GM23338 (cell line): ENCODE measurements at regions not wholly inside any gene's neighbourhood (a gene's known extent, or its start where the extent isn't known, plus 50 kb on each side); places are given as distances from the start of the nearest gene placed in this dataset.

Source experiments
- ATAC-seq: fragments of 200-7000 bp; cut with Tn5 transposase; 3 replicates; pipeline ENCODE4 v1.9.1; 2020
- DNase-seq: peaks from one replicate; pipeline ENCODE4 v3.0.0-alpha.2; 2015; ENCODE audit warnings: low spot score
- H2AFZ ChIP-seq: fragments of 200-600 bp; sonication (generic); 2 replicates; pipeline ENCODE4 v1.8.0; 2016; ENCODE audit warnings: antibody characterized with exemption, mild to moderate bottlenecking, moderate library complexity
- H3F3A ChIP-seq: fragments of 200-600 bp; sonication (generic); replicated peaks from 2 replicates; pipeline ENCODE4 v1.8.0; 2017; ENCODE audit warnings: antibody characterized with exemption, mixed run types, low read depth
- H3K27ac ChIP-seq: fragments of 200-600 bp; sonication (generic); 2 replicates; pipeline ENCODE4 v1.6.1; 2016; ENCODE audit warnings: low read depth
- H3K27me3 ChIP-seq: fragments of 200-600 bp; sonication (generic); 2 replicates; pipeline ENCODE4 v1.8.0; 2016; ENCODE audit warnings: mild to moderate bottlenecking, mixed run types, moderate library complexity; ENCODE audit not compliant: insufficient read depth
- H3K36me3 ChIP-seq: fragments of 200-600 bp; sonication (generic); 2 replicates; pipeline ENCODE4 v1.8.0; 2016; ENCODE audit warnings: mild to moderate bottlenecking; ENCODE audit not compliant: insufficient read depth
- H3K4me1 ChIP-seq: fragments of 200-600 bp; sonication (generic); 2 replicates; pipeline ENCODE4 v1.8.0; 2016; ENCODE audit warnings: mild to moderate bottlenecking, moderate library complexity; ENCODE audit not compliant: insufficient read depth
- H3K4me2 ChIP-seq: fragments of 200-600 bp; sonication (generic); 2 replicates; pipeline ENCODE4 v1.7.1; 2017; ENCODE audit warnings: mixed run types
- H3K4me3 ChIP-seq: fragments of 200-600 bp; sonication (generic); 2 replicates; pipeline ENCODE4 v1.6.1; 2016; ENCODE audit warnings: mixed run types
- H3K79me2 ChIP-seq: fragments of 200-600 bp; sonication (generic); replicated peaks from 2 replicates; pipeline ENCODE4 v1.8.0; 2017; ENCODE audit warnings: mild to moderate bottlenecking; ENCODE audit not compliant: insufficient read depth
- H3K9me2 ChIP-seq: fragments of 200-600 bp; sonication (generic); 2 replicates; pipeline ENCODE4 v1.8.0; 2017; ENCODE audit not compliant: insufficient read depth
- H4K20me1 ChIP-seq: fragments of 200-600 bp; sonication (generic); replicated peaks from 2 replicates; pipeline ENCODE4 v1.8.0; 2017; ENCODE audit warnings: mild to moderate bottlenecking; ENCODE audit not compliant: insufficient read depth
- H3K27ac Mint-ChIP-seq: 2 replicates; pipeline ENCODE4 v1.8.0; 2020; ENCODE audit warnings: inconsistent platforms, mild to moderate bottlenecking, moderate library complexity, mixed read lengths
- H3K27me3 Mint-ChIP-seq: 3 replicates; pipeline ENCODE4 v1.8.0; 2022; ENCODE audit warnings: low read depth, mild to moderate bottlenecking, moderate library complexity, mixed read lengths, inconsistent platforms; ENCODE audit not compliant: insufficient read depth, poor library complexity
- H3K36me3 Mint-ChIP-seq: 3 replicates; pipeline ENCODE4 v1.8.0; 2021; ENCODE audit warnings: low read depth, mild to moderate bottlenecking, inconsistent platforms, moderate library complexity, mixed read lengths
- H3K4me1 Mint-ChIP-seq: 3 replicates; pipeline ENCODE4 v1.8.0; 2020; ENCODE audit warnings: mild to moderate bottlenecking, inconsistent platforms, mixed read lengths
- H3K4me3 Mint-ChIP-seq: 3 replicates; pipeline ENCODE4 v1.8.0; 2021; ENCODE audit warnings: moderate library complexity, mild to moderate bottlenecking, inconsistent platforms, mixed read lengths
- H3K9me3 Mint-ChIP-seq: 3 replicates; pipeline ENCODE4 v1.8.0; 2020; ENCODE audit warnings: moderate library complexity, mild to moderate bottlenecking, inconsistent platforms, mixed read lengths
- CREB1 ChIP-seq: fragments of 250-450 bp; sonication (Bioruptor Pico); IDR thresholded peaks from 2 replicates; pipeline ENCODE4 v1.5.0; 2020; ENCODE audit warnings: low read depth, mild to moderate bottlenecking, moderate library complexity
- CTCF ChIP-seq, 2 experiments: fragments of 200-600 bp in 1 of 2; sonication (generic) in 1 of 2; conservative IDR thresholded peaks; 2 replicates each; pipeline versions ENCODE4 v1.5.1 to v1.6.1; 2016 to 2017; ENCODE audit warnings: antibody characterized with exemption in 2 of 2, low read depth in 2 of 2, mild to moderate bottlenecking in 2 of 2, moderate library complexity in 1 of 2
- ETS1 ChIP-seq: IDR thresholded peaks from 2 replicates; pipeline ENCODE4 v1.6.1; 2016; ENCODE audit warnings: antibody characterized with exemption
- EZH2 ChIP-seq: fragments of 200-600 bp; sonication (generic); IDR thresholded peaks from one replicate; pipeline ENCODE4 v1.8.0; 2017; ENCODE audit warnings: antibody characterized with exemption, mild to moderate bottlenecking, low read depth; ENCODE audit not compliant: unreplicated experiment
- EZH2phosphoT487 ChIP-seq: fragments of 200-600 bp; sonication (generic); IDR thresholded peaks from one replicate; pipeline ENCODE4 v1.8.1; 2018; ENCODE audit warnings: antibody characterized with exemption; ENCODE audit not compliant: unreplicated experiment
- JUNB ChIP-seq: IDR thresholded peaks from one replicate; pipeline ENCODE4 v1.6.1; 2016; ENCODE audit warnings: antibody characterized with exemption; ENCODE audit not compliant: unreplicated experiment
- NANOG ChIP-seq: IDR thresholded peaks from 2 replicates; pipeline ENCODE4 v1.6.1; 2016; ENCODE audit warnings: antibody characterized with exemption, borderline replicate concordance
- POLR2AphosphoS5 ChIP-seq: IDR thresholded peaks from 2 replicates; pipeline ENCODE4 v1.6.1; 2016; ENCODE audit warnings: antibody characterized with exemption, low read depth
- ZNF114 ChIP-seq: fragments of 250-450 bp; sonication (Bioruptor Pico); IDR thresholded peaks from 2 replicates; pipeline ENCODE4 v1.5.0; 2020; ENCODE audit warnings: mild to moderate bottlenecking, moderate library complexity
- ZNF331 ChIP-seq: fragments of 250-450 bp; sonication (Bioruptor Pico); IDR thresholded peaks from 2 replicates; pipeline ENCODE4 v1.5.0; 2020; ENCODE audit warnings: low read depth, mild to moderate bottlenecking, moderate library complexity
- TF ChIP-seq, protein P1 (sequence below): IDR thresholded peaks from one replicate; pipeline ENCODE4 v1.6.1; 2018; ENCODE audit warnings: antibody characterized with exemption; ENCODE audit not compliant: unreplicated experiment
- TF ChIP-seq, protein P2 (sequence below): fragments of 250-450 bp; sonication (Bioruptor Pico); IDR thresholded peaks from 2 replicates; pipeline ENCODE4 v1.5.0; 2020; ENCODE audit warnings: mild to moderate bottlenecking, moderate library complexity

- TF ChIP-seq, protein P1, sequence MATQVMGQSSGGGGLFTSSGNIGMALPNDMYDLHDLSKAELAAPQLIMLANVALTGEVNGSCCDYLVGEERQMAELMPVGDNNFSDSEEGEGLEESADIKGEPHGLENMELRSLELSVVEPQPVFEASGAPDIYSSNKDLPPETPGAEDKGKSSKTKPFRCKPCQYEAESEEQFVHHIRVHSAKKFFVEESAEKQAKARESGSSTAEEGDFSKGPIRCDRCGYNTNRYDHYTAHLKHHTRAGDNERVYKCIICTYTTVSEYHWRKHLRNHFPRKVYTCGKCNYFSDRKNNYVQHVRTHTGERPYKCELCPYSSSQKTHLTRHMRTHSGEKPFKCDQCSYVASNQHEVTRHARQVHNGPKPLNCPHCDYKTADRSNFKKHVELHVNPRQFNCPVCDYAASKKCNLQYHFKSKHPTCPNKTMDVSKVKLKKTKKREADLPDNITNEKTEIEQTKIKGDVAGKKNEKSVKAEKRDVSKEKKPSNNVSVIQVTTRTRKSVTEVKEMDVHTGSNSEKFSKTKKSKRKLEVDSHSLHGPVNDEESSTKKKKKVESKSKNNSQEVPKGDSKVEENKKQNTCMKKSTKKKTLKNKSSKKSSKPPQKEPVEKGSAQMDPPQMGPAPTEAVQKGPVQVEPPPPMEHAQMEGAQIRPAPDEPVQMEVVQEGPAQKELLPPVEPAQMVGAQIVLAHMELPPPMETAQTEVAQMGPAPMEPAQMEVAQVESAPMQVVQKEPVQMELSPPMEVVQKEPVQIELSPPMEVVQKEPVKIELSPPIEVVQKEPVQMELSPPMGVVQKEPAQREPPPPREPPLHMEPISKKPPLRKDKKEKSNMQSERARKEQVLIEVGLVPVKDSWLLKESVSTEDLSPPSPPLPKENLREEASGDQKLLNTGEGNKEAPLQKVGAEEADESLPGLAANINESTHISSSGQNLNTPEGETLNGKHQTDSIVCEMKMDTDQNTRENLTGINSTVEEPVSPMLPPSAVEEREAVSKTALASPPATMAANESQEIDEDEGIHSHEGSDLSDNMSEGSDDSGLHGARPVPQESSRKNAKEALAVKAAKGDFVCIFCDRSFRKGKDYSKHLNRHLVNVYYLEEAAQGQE: no peak
- no peak for TF ChIP-seq EZH2phosphoT487
- no peak for TF ChIP-seq POLR2AphosphoS5
- TF ChIP-seq CREB1: no peak
- TF ChIP-seq JUNB: no peak
- TF ChIP-seq NANOG: no peak
- no peak for TF ChIP-seq ZNF114 (CRISPR knock-in tag)
- no peak for TF ChIP-seq EZH2
Observed at GRCh38 chr2:2887772-2888387, 489.7 kb downstream of the EIPR1 start (continued).

- Histone ChIP-seq H3K4me3 (no peak overlapping the region), H4K20me1 (no peaks in the 10 kb centered on the region), H3K79me2 (no peaks in the 10 kb centered on the region), H3F3A (no peaks in the 10 kb centered on the region), H2AFZ (no peak overlapping the region), H3K9me2 (no peaks in the 10 kb centered on the region), H3K4me1 (no peaks in the 10 kb centered on the region), H3K4me2 (no peak overlapping the region), H3K27me3 (no peaks in the 10 kb centered on the region), H3K27ac (no peak overlapping the region), H3K36me3 (no peaks in the 10 kb centered on the region)
- H3K27ac Mint-ChIP-seq: no peak overlapping the region
- H3K4me3 Mint-ChIP-seq: no peak overlapping the region
- peaks cover 8% of the 10 kb centered on the region; the same call in 2 of the 3 replicates for H3K36me3 Mint-ChIP-seq
- H3K27me3 Mint-ChIP-seq: peaks cover 2% of the 10 kb centered on the region
- no peak for DNase-seq
- no peak for ATAC-seq
- peaks cover 16% of the 10 kb centered on the region for H3K9me3 Mint-ChIP-seq
- no peaks in the 10 kb centered on the region for H3K4me1 Mint-ChIP-seq
- TF ChIP-seq ZNF331 (CRISPR knock-in tag) (no peak), ETS1 (no peak), JUNB (no peak), CTCF (conservative IDR thresholded peaks at IDR 0.05; ENCODE audit: low read depth in 2 of 2) (no peak), ZNF114 (CRISPR knock-in tag) (no peak)
- TF ChIP-seq, protein P2, sequence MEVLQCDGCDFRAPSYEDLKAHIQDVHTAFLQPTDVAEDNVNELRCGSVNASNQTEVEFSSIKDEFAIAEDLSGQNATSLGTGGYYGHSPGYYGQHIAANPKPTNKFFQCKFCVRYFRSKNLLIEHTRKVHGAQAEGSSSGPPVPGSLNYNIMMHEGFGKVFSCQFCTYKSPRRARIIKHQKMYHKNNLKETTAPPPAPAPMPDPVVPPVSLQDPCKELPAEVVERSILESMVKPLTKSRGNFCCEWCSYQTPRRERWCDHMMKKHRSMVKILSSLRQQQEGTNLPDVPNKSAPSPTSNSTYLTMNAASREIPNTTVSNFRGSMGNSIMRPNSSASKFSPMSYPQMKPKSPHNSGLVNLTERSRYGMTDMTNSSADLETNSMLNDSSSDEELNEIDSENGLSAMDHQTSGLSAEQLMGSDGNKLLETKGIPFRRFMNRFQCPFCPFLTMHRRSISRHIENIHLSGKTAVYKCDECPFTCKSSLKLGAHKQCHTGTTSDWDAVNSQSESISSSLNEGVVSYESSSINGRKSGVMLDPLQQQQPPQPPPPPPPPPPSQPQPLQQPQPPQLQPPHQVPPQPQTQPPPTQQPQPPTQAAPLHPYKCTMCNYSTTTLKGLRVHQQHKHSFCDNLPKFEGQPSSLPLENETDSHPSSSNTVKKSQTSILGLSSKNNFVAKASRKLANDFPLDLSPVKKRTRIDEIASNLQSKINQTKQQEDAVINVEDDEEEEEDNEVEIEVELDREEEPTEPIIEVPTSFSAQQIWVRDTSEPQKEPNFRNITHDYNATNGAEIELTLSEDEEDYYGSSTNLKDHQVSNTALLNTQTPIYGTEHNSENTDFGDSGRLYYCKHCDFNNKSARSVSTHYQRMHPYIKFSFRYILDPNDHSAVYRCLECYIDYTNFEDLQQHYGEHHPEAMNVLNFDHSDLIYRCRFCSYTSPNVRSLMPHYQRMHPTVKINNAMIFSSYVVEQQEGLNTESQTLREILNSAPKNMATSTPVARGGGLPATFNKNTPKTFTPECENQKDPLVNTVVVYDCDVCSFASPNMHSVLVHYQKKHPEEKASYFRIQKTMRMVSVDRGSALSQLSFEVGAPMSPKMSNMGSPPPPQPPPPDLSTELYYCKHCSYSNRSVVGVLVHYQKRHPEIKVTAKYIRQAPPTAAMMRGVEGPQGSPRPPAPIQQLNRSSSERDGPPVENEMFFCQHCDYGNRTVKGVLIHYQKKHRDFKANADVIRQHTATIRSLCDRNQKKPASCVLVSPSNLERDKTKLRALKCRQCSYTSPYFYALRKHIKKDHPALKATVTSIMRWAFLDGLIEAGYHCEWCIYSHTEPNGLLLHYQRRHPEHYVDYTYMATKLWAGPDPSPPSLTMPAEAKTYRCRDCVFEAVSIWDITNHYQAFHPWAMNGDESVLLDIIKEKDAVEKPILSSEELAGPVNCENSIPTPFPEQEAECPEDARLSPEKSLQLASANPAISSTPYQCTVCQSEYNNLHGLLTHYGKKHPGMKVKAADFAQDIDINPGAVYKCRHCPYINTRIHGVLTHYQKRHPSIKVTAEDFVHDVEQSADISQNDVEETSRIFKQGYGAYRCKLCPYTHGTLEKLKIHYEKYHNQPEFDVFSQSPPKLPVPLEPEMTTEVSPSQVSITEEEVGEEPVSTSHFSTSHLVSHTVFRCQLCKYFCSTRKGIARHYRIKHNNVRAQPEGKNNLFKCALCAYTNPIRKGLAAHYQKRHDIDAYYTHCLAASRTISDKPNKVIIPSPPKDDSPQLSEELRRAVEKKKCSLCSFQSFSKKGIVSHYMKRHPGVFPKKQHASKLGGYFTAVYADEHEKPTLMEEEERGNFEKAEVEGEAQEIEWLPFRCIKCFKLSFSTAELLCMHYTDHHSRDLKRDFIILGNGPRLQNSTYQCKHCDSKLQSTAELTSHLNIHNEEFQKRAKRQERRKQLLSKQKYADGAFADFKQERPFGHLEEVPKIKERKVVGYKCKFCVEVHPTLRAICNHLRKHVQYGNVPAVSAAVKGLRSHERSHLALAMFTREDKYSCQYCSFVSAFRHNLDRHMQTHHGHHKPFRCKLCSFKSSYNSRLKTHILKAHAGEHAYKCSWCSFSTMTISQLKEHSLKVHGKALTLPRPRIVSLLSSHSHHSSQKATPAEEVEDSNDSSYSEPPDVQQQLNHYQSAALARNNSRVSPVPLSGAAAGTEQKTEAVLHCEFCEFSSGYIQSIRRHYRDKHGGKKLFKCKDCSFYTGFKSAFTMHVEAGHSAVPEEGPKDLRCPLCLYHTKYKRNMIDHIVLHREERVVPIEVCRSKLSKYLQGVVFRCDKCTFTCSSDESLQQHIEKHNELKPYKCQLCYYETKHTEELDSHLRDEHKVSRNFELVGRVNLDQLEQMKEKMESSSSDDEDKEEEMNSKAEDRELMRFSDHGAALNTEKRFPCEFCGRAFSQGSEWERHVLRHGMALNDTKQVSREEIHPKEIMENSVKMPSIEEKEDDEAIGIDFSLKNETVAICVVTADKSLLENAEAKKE (CRISPR knock-in tag): no peak
Observed at GRCh38 chr2:2886922-2887321, 490.7 kb downstream of the EIPR1 start.
